CD4-positive, alpha-beta memory T cell (primary cell): ENCODE measurements at regions not wholly inside any gene's neighbourhood (a gene's known extent, or its start where the extent isn't known, plus 50 kb on each side); places are given as distances from the start of the nearest gene placed in this dataset.
"Not testable (repeated sequence)": the region's sequence is repeated elsewhere in the genome, so short reads cannot be mapped to it uniquely, and the experiment has no call there.

Experiments used
- CTCF ChIA-PET: fragments of 350-600 bp; sonication (Branson Sonifier 250); formaldehyde crosslinking; loops from one replicate; lab custom pipeline; 2021; ENCODE audit warnings: inconsistent platforms; ENCODE audit not compliant: partially characterized antibody; lab: Charles Lee
- POLR2A ChIA-PET: fragments of 350-600 bp; sonication (Branson Sonifier 250); formaldehyde crosslinking; loops from one replicate; lab custom pipeline; 2021; ENCODE audit not compliant: partially characterized antibody; lab: Charles Lee
- DNase-seq, 5 donors: peaks; one replicate each; pipeline versions ENCODE4 v3.0.0 to v3.0.0-alpha.2; 2020 to 2022; ENCODE audit warnings: mixed read lengths in 1 of 5
- H3K27ac ChIP-seq: one replicate; pipeline ENCODE4 v1.7.0; 2013; ENCODE audit warnings: low read depth, low read length
- H3K27me3 ChIP-seq: 2 replicates; pipeline ENCODE4 v1.7.0; 2013; ENCODE audit warnings: mild to moderate bottlenecking, low read length, moderate library complexity; ENCODE audit not compliant: insufficient read depth
- H3K36me3 ChIP-seq: 2 replicates; pipeline ENCODE4 v1.7.0; 2013; ENCODE audit warnings: mild to moderate bottlenecking, low read length, moderate library complexity; ENCODE audit not compliant: insufficient read depth
- H3K4me1 ChIP-seq: 2 replicates; pipeline ENCODE4 v1.7.0; 2013; ENCODE audit warnings: mild to moderate bottlenecking, low read length, moderate library complexity; ENCODE audit not compliant: insufficient read depth
- H3K4me3 ChIP-seq, 2 donors: one replicate each; pipeline ENCODE4 v1.7.0; 2013; ENCODE audit warnings: low read length in 2 of 2, mild to moderate bottlenecking in 1 of 2
- H3K9me3 ChIP-seq, 2 donors: one replicate each; pipeline ENCODE4 v1.7.0; 2013; ENCODE audit warnings: low read length in 2 of 2, control low read depth in 1 of 2; ENCODE audit not compliant: control insufficient read depth in 1 of 2
- H3K27ac Mint-ChIP-seq, 7 donors: one replicate each; pipeline ENCODE4 v1.8.0; 2020 to 2021; ENCODE audit warnings: mixed read lengths in 7 of 7, mild to moderate bottlenecking in 6 of 7, inconsistent platforms in 3 of 7, moderate library complexity in 3 of 7
- H3K27me3 Mint-ChIP-seq, 2 donors: one replicate each; pipeline ENCODE4 v1.8.0; 2020 to 2021; ENCODE audit warnings: mixed read lengths in 2 of 2
- H3K36me3 Mint-ChIP-seq, 2 donors: one replicate each; pipeline ENCODE4 v1.8.0; 2020 to 2021; ENCODE audit warnings: mixed read lengths in 2 of 2, inconsistent platforms in 1 of 2, mild to moderate bottlenecking in 1 of 2
- H3K4me1 Mint-ChIP-seq, 4 donors: one replicate each; pipeline ENCODE4 v1.8.0; 2020 to 2021; ENCODE audit warnings: mixed read lengths in 4 of 4, mild to moderate bottlenecking in 1 of 4
- H3K4me3 Mint-ChIP-seq, 8 donors: one replicate each; pipeline ENCODE4 v1.8.0; 2020 to 2021; ENCODE audit warnings: mixed read lengths in 8 of 8, mild to moderate bottlenecking in 7 of 8, moderate library complexity in 6 of 8, inconsistent platforms in 3 of 8
- H3K9me3 Mint-ChIP-seq, 8 donors: one replicate each; pipeline ENCODE4 v1.8.0; 2020 to 2021; ENCODE audit warnings: mixed read lengths in 8 of 8, mild to moderate bottlenecking in 5 of 8, inconsistent platforms in 3 of 8, moderate library complexity in 1 of 8
- intact Hi-C: fragments of 100-400 bp; cut with micrococcal nuclease; formaldehyde crosslinking; loops from one replicate; pipeline ENCODE4 v1.15.1; 2023

DNA sequence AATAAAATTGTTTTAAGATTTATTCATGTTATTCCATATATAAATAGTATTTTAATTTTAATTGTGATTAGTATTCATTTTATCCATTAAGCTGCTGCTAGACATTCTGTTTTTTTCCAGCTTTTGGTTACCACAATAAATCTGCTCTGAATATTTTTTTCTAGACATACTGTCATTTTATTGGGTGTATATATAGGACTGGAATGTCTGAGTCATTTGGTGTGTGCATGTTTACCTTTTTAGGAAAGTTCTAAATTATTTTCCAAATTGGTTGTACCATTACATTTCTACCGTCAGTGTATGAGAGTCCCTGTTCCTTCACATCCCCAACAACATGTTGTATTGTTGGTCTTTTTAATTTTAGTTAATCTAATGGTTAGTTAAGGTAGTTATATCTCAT, 1138.1 kb downstream of the REEP3 start:
- Histone ChIP-seq H3K36me3 (no peaks in the 10 kb centered on the region), H3K4me3 (no peak overlapping the region), H3K27ac (no peak overlapping the region), H3K27me3 (no peaks in the 10 kb centered on the region), H3K9me3 (peaks cover 0 to 6% of the 10 kb centered on the region in 2 donors), H3K4me1 (no peaks in the 10 kb centered on the region)
- Mint-ChIP-seq H3K9me3 (peaks cover 3 to 7% (median 5%) of the 10 kb centered on the region in 8 donors), H3K27me3 (no peaks in the 10 kb centered on the region), H3K4me3 (no peak overlapping the region), H3K27ac (no peak overlapping the region), H3K36me3 (no peaks in the 10 kb centered on the region), H3K4me1 (no peaks in the 10 kb centered on the region)
- DNase-seq = no peak
- POLR2A ChIA-PET = no interaction called here
- CTCF ChIA-PET = no interaction called here
- intact Hi-C loops = no loop called here

- no peak overlapping the region for H3K27ac Mint-ChIP-seq
- ChIA-PET CTCF (no interaction called here), POLR2A (no interaction called here)
- H3K36me3 ChIP-seq = no peaks in the 10 kb centered on the region
- H3K4me3 ChIP-seq = no peak overlapping the region
- H3K4me1 ChIP-seq = no peaks in the 10 kb centered on the region
- no peak overlapping the region for H3K27ac ChIP-seq
- H3K9me3 Mint-ChIP-seq = peaks cover 0 to 19% (median 9%) of the 10 kb centered on the region in 8 donors
- no peaks in the 10 kb centered on the region for H3K36me3 Mint-ChIP-seq
- H3K27me3 ChIP-seq = no peaks in the 10 kb centered on the region
- no peaks in the 10 kb centered on the region for H3K9me3 ChIP-seq
- intact Hi-C loops = no loop called here
- no peak for DNase-seq
- no peaks in the 10 kb centered on the region for H3K4me1 Mint-ChIP-seq
- no peaks in the 10 kb centered on the region for H3K27me3 Mint-ChIP-seq
- no peak overlapping the region for H3K4me3 Mint-ChIP-seq
Measured at GRCh38 chr10:64682043-64682442, 1160.8 kb downstream of the REEP3 start.

GRCh38 chr10:64690194-64690593, 1169.0 kb downstream of the REEP3 start:
- Histone ChIP-seq H3K27ac (no peak overlapping the region), H3K4me1 (no peaks in the 10 kb centered on the region), H3K9me3 (no peaks in the 10 kb centered on the region), H3K27me3 (no peaks in the 10 kb centered on the region), H3K4me3 (no peak overlapping the region), H3K36me3 (no peaks in the 10 kb centered on the region)
- intact Hi-C loops = no loop called here
- no peaks in the 10 kb centered on the region for H3K27me3 Mint-ChIP-seq
- no peak overlapping the region for H3K27ac Mint-ChIP-seq
- H3K9me3 Mint-ChIP-seq = peaks cover 0 to 10% (median 2%) of the 10 kb centered on the region in 8 donors
- H3K4me3 Mint-ChIP-seq = no peak overlapping the region
- DNase-seq = no peak
- H3K36me3 Mint-ChIP-seq = no peaks in the 10 kb centered on the region
- no peaks in the 10 kb centered on the region for H3K4me1 Mint-ChIP-seq
- POLR2A ChIA-PET = no interaction called here
- CTCF ChIA-PET = no interaction called here

GRCh38 chr10:64699244-64699643, 1178.0 kb downstream of the REEP3 start:
- Mint-ChIP-seq H3K4me3 (no peak overlapping the region), H3K36me3 (no peaks in the 10 kb centered on the region), H3K9me3 (peaks cover 1 to 19% (median 7%) of the 10 kb centered on the region in 8 donors), H3K4me1 (no peaks in the 10 kb centered on the region), H3K27ac (no peak overlapping the region), H3K27me3 (no peaks in the 10 kb centered on the region)
- ChIA-PET CTCF (no interaction called here), POLR2A (no interaction called here)
- H3K4me3 ChIP-seq = no peak overlapping the region
- intact Hi-C loops = no loop called here
- H3K27ac ChIP-seq = no peak overlapping the region
- no peaks in the 10 kb centered on the region for H3K27me3 ChIP-seq
- DNase-seq = no peak
- no peaks in the 10 kb centered on the region for H3K36me3 ChIP-seq
- no peaks in the 10 kb centered on the region for H3K9me3 ChIP-seq
- no peaks in the 10 kb centered on the region for H3K4me1 ChIP-seq

DNA sequence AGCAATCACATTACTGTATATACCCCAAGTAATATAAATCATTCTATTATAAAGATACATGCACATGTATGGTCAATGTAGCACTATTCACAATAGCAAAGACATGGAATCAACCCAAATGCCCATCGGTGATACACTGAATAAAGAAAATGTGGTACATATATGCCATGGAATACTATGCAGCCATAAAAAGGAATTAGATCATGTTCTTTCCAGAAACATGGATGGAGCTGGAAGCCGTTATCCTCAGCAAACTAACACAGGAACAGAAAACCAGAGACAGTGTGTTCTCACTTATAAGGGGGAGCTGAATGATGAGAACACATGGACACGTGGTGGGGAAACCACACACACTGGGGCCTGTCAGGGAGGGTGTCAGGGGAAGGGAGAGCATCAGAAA, 1180.9 kb downstream of the REEP3 start:
- H3K27ac ChIP-seq, CTCF ChIA-PET: not testable (repeated sequence)

GRCh38 chr10:64708884-64709681, 1187.9 kb downstream of the REEP3 start:
- Mint-ChIP-seq H3K36me3 (no peaks in the 10 kb centered on the region), H3K9me3 (peaks cover 0 to 7% (median 3%) of the 10 kb centered on the region in 8 donors), H3K27ac (no peak overlapping the region), H3K4me3 (no peak overlapping the region), H3K27me3 (no peaks in the 10 kb centered on the region), H3K4me1 (no peaks in the 10 kb centered on the region)
- Histone ChIP-seq H3K4me3 (no peak overlapping the region), H3K36me3 (no peaks in the 10 kb centered on the region), H3K27ac (no peak overlapping the region), H3K4me1 (no peaks in the 10 kb centered on the region), H3K9me3 (no peaks in the 10 kb centered on the region), H3K27me3 (no peaks in the 10 kb centered on the region)
- DNase-seq = no peak
- intact Hi-C loops = no loop called here
- ChIA-PET POLR2A (no interaction called here), CTCF (no interaction called here)

More for the DNA sequence above, 1180.9 kb downstream of the REEP3 start:
- H3K27ac Mint-ChIP-seq, H3K9me3 ChIP-seq, DNase-seq, H3K36me3 Mint-ChIP-seq, H3K4me1 ChIP-seq, H3K4me3 ChIP-seq, H3K4me1 Mint-ChIP-seq, intact Hi-C loops, H3K27me3 ChIP-seq, H3K36me3 ChIP-seq, POLR2A ChIA-PET, H3K27me3 Mint-ChIP-seq, H3K4me3 Mint-ChIP-seq: not testable (repeated sequence)
- peaks cover 2 to 19% (median 8%) of the 10 kb centered on the region in 8 donors for H3K9me3 Mint-ChIP-seq

- Mint-ChIP-seq H3K4me3 (no peak overlapping the region), H3K9me3 (peaks cover 0 to 18% (median 5%) of the 10 kb centered on the region in 8 donors), H3K4me1 (no peaks in the 10 kb centered on the region), H3K36me3 (no peaks in the 10 kb centered on the region), H3K27me3 (no peaks in the 10 kb centered on the region), H3K27ac (no peak overlapping the region)
- Histone ChIP-seq H3K27me3 (no peaks in the 10 kb centered on the region), H3K4me1 (no peaks in the 10 kb centered on the region), H3K36me3 (no peaks in the 10 kb centered on the region), H3K27ac (no peak overlapping the region), H3K4me3 (no peak overlapping the region), H3K9me3 (no peaks in the 10 kb centered on the region)
- intact Hi-C loops = no loop called here
- ChIA-PET CTCF (no interaction called here), POLR2A (no interaction called here)
- DNase-seq = no peak
Measured at GRCh38 chr10:64726466-64726865, 1205.3 kb downstream of the REEP3 start.
